ENCODE measurements at regions not wholly inside any gene's neighbourhood (a gene's known extent, or its start where the extent isn't known, plus 50 kb on each side); places are given as distances from the start of the nearest gene placed in this dataset.

DNA sequence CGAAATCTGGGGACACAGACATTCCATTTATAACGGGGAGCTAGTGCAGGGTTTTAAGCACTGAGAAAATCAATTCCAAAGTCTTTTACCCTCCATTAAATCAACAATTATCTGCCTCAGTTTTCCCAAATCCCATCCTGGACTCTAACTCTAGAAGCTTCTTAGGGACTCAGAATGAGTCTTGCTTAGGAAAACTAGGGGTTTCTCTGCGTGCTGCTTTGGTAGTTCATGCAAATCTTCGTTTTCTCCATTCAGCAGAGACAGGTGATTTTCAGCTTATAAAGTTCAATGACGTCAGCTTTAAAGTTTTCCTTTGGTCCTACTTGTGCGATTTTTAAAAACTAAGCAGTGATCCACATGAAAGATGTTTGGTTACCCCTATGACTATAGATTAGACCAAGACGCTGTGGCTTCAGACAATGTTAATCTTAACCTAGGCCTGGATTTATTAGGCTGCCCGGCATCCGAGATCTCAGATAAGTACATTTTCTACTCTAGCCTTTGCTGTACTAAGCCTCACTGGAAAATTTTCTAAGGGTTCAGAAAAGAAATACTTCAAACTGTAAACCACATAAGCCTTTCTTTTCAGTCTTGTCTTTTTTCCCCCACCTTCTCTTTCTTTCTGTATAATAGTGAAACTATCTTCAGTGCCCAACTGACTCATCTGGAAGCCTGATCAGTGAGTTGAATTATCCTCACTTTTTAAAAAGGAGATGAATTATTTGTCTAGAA lies 121.4 kb upstream of the GATB start:
- CTCF ChIA-PET = interaction anchor here (0.6 kb wide), 2 partner anchors 294 to 440 kb away, joined by 3 to 4 read pairs; no protein-coding TSS in a partner anchor

DNA sequence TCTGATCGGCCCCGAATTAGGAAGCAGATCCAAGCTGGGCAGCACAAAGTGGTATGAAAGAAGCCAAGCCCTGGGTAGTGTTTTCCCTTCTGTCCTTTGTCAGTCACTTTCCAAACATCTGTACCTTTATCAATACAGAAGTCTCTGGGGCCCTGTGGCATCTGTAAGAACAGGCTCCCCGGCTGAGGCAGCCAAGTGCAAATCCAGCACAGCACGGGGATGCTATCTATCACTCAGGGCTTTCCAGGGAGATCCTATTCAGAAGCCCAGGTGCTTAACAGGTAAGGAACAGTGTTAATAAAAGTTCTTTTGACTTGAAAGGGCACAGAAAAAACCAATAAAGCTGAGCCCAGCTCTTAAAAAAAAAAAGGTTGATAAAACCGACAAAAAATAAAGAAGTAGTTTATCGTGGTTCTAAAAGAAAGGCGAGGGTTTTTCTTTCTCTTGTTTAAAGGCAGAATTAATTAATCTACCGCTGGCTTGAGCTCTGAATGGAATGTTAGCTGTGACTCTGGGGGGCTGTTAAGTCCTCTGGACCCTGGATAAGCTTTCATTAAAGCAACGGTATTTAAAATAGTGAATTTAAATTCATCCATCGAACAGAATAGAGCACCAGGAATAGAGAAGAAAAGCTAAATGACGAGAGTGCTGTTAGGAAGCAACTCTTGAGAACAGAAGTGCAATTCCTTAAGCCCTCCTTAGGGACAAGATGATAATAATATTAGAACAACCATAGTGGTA lies 119.1 kb upstream of the GATB start:
- no peak overlapping the region for H3K27ac ChIP-seq (ENCODE audit: low read depth, low read length)
- ChIA-PET CTCF (no interaction called here), POLR2A (no interaction called here)
- no peak overlapping the region for H3K4me3 ChIP-seq (ENCODE audit: low read depth, low read length)
- DNase-seq (ENCODE audit: low read depth, low spot score) = no peak
- H3K9me3 ChIP-seq (ENCODE audit: control insufficient read depth, insufficient read depth, low read length) = no peaks in the 10 kb centered on the region
- peaks cover 4% of the 10 kb centered on the region for H3K27me3 ChIP-seq (ENCODE audit: control insufficient read depth, insufficient read depth, low read length)
- TF ChIP-seq, protein P1, sequence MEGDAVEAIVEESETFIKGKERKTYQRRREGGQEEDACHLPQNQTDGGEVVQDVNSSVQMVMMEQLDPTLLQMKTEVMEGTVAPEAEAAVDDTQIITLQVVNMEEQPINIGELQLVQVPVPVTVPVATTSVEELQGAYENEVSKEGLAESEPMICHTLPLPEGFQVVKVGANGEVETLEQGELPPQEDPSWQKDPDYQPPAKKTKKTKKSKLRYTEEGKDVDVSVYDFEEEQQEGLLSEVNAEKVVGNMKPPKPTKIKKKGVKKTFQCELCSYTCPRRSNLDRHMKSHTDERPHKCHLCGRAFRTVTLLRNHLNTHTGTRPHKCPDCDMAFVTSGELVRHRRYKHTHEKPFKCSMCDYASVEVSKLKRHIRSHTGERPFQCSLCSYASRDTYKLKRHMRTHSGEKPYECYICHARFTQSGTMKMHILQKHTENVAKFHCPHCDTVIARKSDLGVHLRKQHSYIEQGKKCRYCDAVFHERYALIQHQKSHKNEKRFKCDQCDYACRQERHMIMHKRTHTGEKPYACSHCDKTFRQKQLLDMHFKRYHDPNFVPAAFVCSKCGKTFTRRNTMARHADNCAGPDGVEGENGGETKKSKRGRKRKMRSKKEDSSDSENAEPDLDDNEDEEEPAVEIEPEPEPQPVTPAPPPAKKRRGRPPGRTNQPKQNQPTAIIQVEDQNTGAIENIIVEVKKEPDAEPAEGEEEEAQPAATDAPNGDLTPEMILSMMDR (IDR thresholded peaks at IDR 0.05; ENCODE audit: low read depth, low read length) = no peak

More for the DNA sequence above, 121.4 kb upstream of the GATB start:
- POLR2A ChIA-PET = interaction anchor here (0.8 kb wide), 1 partner anchor 123 kb away, joined by 5 read pairs; no protein-coding TSS in a partner anchor
- Histone ChIP-seq H3K27me3 (ENCODE audit: control insufficient read depth, insufficient read depth, low read length) (peaks cover 7% of the 10 kb centered on the region), H3K27ac (ENCODE audit: low read depth, low read length) (no peak overlapping the region), H3K9me3 (ENCODE audit: control insufficient read depth, insufficient read depth, low read length) (no peaks in the 10 kb centered on the region), H3K4me3 (ENCODE audit: low read depth, low read length) (no peak overlapping the region)
- TF ChIP-seq, protein P1 (IDR thresholded peaks at IDR 0.05; ENCODE audit: low read depth, low read length) = no peak
- DNase-seq (ENCODE audit: low read depth, low spot score) = no peak

DNA sequence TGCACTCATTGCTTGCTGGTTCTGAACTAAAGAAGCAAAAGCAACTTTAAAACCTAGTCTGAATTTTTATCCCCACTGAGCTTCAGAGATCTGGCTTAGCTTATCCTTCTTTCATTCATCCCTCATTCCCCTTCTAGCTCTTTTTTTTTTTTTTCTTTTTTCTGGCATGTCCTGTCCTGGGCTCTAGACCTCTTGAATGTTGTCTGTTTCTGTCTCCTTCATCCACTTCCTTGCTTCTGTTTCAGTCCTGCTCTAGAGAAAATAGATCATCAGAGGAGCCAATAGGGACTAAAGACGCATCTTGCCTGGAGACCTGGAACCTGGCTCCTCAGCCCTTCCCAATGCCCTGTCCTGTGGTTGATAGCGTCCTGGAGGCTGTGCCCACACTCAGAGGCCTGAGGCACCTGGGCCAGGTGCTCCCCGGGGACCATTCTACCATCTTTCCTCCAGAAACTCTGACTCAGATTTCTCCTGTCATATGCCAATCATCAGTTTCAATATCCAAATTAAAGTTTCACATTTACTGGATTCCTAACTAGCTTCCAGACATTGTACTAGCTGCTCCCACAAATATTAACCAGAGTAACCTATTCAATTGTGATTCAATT lies 115.7 kb upstream of the GATB start:
- no peak overlapping the region for H3K4me3 ChIP-seq (ENCODE audit: low read depth, low read length)
- no peak for DNase-seq (ENCODE audit: low read depth, low spot score)
- POLR2A ChIA-PET = no interaction called here
- H3K9me3 ChIP-seq (ENCODE audit: control insufficient read depth, insufficient read depth, low read length) = no peaks in the 10 kb centered on the region
- TF ChIP-seq, protein P1 (IDR thresholded peaks at IDR 0.05; ENCODE audit: low read depth, low read length) = no peak
- peaks cover 2% of the 10 kb centered on the region for H3K27me3 ChIP-seq (ENCODE audit: control insufficient read depth, insufficient read depth, low read length)
- H3K27ac ChIP-seq (ENCODE audit: low read depth, low read length) = no peak overlapping the region
- CTCF ChIA-PET = no interaction called here

DNA sequence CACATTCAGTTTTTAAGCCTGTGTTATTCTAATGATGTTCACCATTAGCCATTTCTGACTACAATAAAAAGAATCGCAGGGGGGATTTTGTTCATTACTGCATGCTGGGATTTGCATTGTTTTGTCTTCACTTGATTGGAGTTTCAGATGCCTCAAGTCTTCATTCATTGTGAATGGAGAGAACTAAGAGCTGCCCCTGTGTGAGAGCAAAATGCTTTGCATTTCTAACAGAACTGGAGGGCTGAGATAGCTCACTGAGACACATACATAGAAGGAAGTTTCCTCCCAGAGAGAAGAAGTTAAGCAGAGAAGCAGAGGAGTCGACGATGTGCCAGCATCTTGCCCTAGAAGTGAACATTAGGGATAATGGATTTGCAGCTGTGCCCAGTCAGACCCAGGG lies 113.5 kb upstream of the GATB start:
- no peak overlapping the region for H3K4me3 ChIP-seq (ENCODE audit: low read depth, low read length)
- H3K27ac ChIP-seq (ENCODE audit: low read depth, low read length) = no peak overlapping the region
- POLR2A ChIA-PET = no interaction called here
- no peaks in the 10 kb centered on the region for H3K9me3 ChIP-seq (ENCODE audit: control insufficient read depth, insufficient read depth, low read length)
- H3K27me3 ChIP-seq (ENCODE audit: control insufficient read depth, insufficient read depth, low read length) = peaks cover 4% of the 10 kb centered on the region
- CTCF ChIA-PET = no interaction called here
- no peak for DNase-seq (ENCODE audit: low read depth, low spot score)
- TF ChIP-seq, protein P1 (IDR thresholded peaks at IDR 0.05; ENCODE audit: low read depth, low read length) = no peak

DNA sequence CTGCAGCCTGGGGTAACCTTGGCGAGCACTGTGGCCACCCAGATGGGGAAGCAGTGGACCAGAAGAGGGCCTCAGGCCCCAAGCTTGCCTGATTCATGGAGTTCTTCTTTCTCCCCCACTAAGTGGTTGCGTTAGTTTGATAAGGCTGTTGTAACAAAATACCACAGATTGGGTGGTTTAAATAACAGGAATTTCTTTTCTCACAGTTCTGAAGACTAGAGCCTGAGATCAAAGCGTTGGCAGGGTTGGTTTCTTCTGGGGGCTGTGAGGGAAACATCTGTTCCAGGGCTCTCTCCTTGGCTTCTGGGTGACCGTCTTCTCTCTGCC lies 105.7 kb upstream of the GATB start:
- Histone ChIP-seq H3K4me3 (ENCODE audit: low read depth, low read length) (no peak overlapping the region), H3K27me3 (ENCODE audit: control insufficient read depth, insufficient read depth, low read length) (peaks cover 8% of the 10 kb centered on the region), H3K9me3 (ENCODE audit: control insufficient read depth, insufficient read depth, low read length) (no peaks in the 10 kb centered on the region), H3K27ac (ENCODE audit: low read depth, low read length) (no peak overlapping the region)
- TF ChIP-seq, protein P1 (IDR thresholded peaks at IDR 0.05; ENCODE audit: low read depth, low read length) = no peak
- CTCF ChIA-PET = interaction anchor here (0.7 kb wide), 1 partner anchor 924 kb away, joined by 5 read pairs; no protein-coding TSS in a partner anchor
- POLR2A ChIA-PET = no interaction called here
- DNase-seq (ENCODE audit: low read depth, low spot score) = no peak

All from AG04450 (cell line).